ENCODE measurements at regions not wholly inside any gene's neighbourhood (a gene's known extent, or its start where the extent isn't known, plus 50 kb on each side); places are given as distances from the start of the nearest gene placed in this dataset.
A peak's percentile ranks its signal among the peaks of the same experiment; 100 is the strongest.

DNA sequence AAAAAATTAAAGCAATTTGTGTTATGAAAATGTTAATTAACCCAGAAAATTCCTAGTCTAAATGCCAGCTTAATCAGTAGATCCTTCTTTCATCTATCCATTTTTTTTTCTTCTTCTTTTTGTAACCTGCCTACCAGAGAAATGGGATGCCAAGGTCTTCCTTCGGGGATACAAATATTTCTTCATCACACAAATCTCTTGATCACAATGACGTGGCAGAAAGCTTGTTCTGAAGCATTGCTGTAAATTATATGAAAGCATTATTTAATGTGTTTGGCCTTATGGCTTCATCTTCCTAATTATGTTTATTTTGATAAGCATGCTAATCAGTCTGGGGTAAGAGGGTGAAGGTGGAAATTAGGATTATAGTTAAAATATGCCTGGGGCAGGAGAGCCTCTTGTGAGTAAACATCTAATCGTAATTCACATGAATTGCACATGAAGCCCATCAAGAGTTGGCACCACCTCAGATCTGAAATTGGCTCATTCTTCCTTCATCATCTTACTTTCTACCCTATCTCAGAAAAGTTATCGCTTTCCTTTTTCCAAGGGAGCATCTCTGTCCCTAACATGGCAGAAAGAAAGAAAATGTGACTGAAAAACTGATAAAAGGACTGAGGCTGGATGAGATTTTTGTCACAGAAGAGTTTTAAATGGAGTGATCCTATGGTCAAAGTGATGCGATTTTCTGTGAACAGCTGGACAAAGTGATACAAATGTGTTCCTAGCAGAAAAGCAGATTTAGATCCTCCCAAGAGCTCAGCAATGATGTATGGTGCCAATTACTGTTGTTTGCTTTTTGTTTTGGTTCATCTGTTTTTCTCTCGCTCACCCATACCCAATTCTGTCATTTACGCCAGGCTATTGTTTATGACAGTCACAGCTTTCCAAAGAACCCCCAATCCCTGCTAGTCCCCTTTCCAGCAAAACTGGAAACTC is 76.9 kb upstream of the PMAIP1 start:
- H3K9me3 Mint-ChIP-seq, result no peaks in the 10 kb centered on the region
- ChIA-PET CTCF (interaction anchor here (0.7 to 2.8 kb wide), 22 partner anchors 9 to 364 kb away, joined by 3 to 50 read pairs (median 4); partner anchors contain the start of gene CCBE1), POLR2A (no interaction called here)
- no peak overlapping the region for H3K4me3 Mint-ChIP-seq
- DNase-seq, result no peak
- no peaks in the 10 kb centered on the region for H3K4me1 Mint-ChIP-seq
- peaks cover 27% of the 10 kb centered on the region for H3K27me3 Mint-ChIP-seq
- H3K36me3 Mint-ChIP-seq (ENCODE audit: low read depth), result no peaks in the 10 kb centered on the region
- no peak overlapping the region for H3K27ac Mint-ChIP-seq

DNA sequence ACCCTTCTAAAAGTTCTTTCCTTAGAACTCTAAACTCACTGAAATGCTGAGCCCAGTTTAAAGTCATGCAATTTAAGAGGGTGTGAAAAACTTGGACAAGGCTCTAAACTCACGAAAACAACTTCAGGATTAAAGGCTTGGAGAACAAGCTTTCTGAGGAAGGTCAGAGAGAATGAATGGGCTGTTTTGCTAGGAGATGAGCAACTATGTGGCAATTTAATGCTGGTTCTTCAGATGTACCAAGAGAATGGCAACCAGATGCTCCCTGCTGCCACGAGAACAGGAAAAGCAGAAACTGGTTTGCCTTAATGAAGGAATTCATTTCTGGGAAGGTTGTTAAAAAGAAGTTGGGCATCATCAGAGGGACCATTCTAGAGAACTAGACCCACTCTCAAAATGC is 77.8 kb upstream of the PMAIP1 start:
- POLR2A ChIA-PET, result no interaction called here
- no peak for DNase-seq
- CTCF ChIA-PET, result interaction anchor here (0.6 to 2.8 kb wide), 3 partner anchors 125 to 514 kb away, joined by 3 to 47 read pairs (median 4); partner anchors contain the start of gene CCBE1
- Mint-ChIP-seq H3K36me3 (ENCODE audit: low read depth) (no peaks in the 10 kb centered on the region), H3K4me3 (no peak overlapping the region), H3K27ac (no peak overlapping the region), H3K27me3 (peaks cover 32% of the 10 kb centered on the region), H3K9me3 (no peaks in the 10 kb centered on the region), H3K4me1 (no peaks in the 10 kb centered on the region)

DNA sequence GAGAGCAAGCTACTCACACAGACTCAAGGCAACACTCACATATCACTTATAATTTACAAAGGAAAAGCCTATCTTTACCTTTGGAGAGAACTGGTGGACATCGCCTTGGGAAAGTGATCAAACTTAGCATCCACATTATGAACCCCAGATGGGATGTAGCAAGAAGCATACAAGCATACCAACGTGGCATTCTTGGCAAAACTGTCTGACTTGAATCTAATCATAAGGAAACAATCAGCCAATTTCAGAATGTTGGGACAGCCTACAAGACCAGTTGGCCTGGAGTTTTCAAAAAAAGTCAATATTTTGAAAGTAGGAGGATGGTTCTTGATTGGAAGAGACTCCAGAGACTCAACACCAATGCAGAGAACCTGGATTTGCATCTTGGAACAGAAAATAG is 79.1 kb upstream of the PMAIP1 start:
- Mint-ChIP-seq H3K36me3 (ENCODE audit: low read depth) (no peaks in the 10 kb centered on the region), H3K27ac (no peak overlapping the region), H3K4me1 (no peaks in the 10 kb centered on the region), H3K9me3 (no peaks in the 10 kb centered on the region), H3K27me3 (peaks cover 29% of the 10 kb centered on the region), H3K4me3 (no peak overlapping the region)
- CTCF ChIA-PET, result interaction anchor here (0.7 kb wide), 2 partner anchors 189 to 481 kb away, joined by 3 to 4 read pairs; no protein-coding TSS in a partner anchor
- POLR2A ChIA-PET, result no interaction called here
- DNase-seq, result no peak

DNA sequence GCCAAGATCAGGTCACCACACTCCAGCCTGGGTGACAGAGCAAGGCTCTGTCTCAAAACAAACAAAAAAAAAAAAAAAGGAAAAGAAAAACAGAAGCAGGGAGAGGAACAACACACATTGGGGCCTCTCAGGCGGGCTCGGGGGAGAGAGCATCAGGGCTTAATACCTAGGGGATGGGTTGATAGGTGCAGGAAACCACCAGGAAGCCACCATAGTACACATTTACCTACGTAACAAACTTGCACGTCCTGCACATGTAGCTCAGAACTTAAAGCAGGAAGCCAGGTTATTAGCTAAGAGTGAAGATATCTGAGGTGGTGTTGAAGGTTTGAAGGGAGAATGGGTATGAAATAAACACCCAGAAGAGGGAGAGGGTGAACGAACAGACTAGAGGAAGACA is 81.0 kb upstream of the PMAIP1 start:
- POLR2A ChIA-PET, result no interaction called here
- CTCF ChIA-PET, result interaction anchor here (0.9 kb wide), 1 partner anchor 82 kb away, joined by 4 read pairs; no protein-coding TSS in a partner anchor
- H3K9me3 Mint-ChIP-seq, result no peaks in the 10 kb centered on the region

DNA sequence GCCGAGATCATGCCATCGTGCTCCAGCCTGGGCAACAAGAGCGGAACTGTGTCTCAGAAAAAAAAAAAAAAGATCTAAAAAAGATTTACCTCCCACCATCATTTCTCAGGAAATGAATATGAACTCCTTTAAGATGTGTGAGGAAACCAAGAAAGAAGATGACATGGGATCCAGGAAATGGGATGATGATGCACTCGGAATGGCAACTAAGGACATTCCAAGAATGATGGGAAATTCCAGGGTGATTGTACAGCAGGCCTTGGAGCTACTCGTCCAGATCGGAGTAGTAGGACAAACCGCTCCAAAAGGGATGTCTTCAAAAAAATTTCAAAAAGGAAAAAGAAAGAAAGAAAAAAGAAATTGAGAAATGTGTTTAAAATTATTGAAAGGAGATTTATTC is 84.9 kb upstream of the PMAIP1 start:
- peaks cover 47% of the 10 kb centered on the region for H3K27me3 Mint-ChIP-seq
- no peak for DNase-seq
- H3K9me3 Mint-ChIP-seq, result no peaks in the 10 kb centered on the region
- no peak overlapping the region for H3K4me3 Mint-ChIP-seq
- no peaks in the 10 kb centered on the region for H3K4me1 Mint-ChIP-seq
- POLR2A ChIA-PET, result no interaction called here
- CTCF ChIA-PET, result no interaction called here
- H3K36me3 Mint-ChIP-seq (ENCODE audit: low read depth), result no peaks in the 10 kb centered on the region
- no peak overlapping the region for H3K27ac Mint-ChIP-seq

More for the DNA sequence above, 81.0 kb upstream of the PMAIP1 start:
- no peak overlapping the region for H3K27ac Mint-ChIP-seq
- DNase-seq, result no peak
- no peaks in the 10 kb centered on the region for H3K4me1 Mint-ChIP-seq
- H3K27me3 Mint-ChIP-seq, result peaks cover 37% of the 10 kb centered on the region
- H3K4me3 Mint-ChIP-seq, result no peak overlapping the region
- H3K36me3 Mint-ChIP-seq (ENCODE audit: low read depth), result no peaks in the 10 kb centered on the region

DNA sequence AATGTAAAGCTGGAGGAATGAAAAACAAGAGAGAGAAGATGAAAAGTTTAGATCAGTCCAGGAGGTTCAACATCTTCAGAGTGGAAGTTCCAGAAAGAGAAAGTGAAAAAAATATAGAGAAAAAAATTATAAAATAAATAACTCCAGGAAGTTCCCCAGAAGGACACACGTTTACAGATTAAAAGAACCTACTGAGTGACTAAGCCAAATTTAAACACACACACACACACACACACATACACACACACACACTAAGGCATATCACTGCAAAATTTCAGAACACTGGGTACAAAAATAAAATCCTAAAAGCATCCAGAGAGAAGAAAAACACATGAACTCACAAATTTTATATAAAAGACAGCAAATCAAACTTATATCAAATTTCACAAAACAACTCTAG is 85.9 kb upstream of the PMAIP1 start:
- Mint-ChIP-seq H3K4me1 (no peaks in the 10 kb centered on the region), H3K4me3 (no peak overlapping the region), H3K27me3 (peaks cover 52% of the 10 kb centered on the region), H3K27ac (no peak overlapping the region), H3K9me3 (no peaks in the 10 kb centered on the region), H3K36me3 (ENCODE audit: low read depth) (no peaks in the 10 kb centered on the region)
- DNase-seq, result no peak
- POLR2A ChIA-PET, result no interaction called here
- CTCF ChIA-PET, result interaction anchor here (0.7 to 1.6 kb wide), 2 partner anchors 10 to 953 kb away, joined by 5 to 7 read pairs; no protein-coding TSS in a partner anchor

DNA sequence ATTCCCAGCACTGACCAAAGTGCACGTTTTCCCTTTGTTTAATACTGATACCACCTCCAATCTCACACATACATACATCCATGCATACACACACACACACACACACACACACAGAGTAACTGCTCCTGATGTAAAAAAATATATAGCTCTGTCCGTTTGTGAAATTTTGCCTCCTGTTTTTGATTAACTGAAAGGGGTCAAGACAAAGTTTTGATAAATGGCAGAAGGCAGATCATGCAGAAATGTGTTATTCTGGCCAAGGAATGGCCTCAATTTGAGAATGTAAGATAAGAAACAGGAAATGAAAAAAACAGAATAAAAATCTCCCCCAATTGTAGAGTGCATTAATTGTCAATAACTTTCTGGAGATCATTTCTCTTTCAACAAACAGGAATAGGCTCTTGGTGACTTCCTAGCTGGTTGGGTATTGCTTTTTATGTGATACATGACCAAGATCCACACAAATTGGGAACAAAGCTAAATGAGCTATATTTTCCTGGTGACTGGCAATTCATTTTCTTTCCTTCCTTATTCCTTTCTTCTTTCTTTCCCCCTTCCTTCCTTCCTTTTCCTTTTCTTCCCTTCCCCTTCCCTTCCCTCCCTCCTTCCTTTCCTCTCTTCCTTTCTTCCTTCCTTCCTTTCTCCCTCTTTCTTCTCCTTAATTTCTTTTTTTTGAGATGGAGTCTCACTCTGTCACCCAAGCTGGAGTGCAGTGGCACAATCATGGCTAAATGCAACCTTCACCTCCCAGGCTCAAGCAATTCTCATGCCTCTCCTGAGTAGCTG is 88.9 kb upstream of the PMAIP1 start:
- H3K27ac Mint-ChIP-seq, result no peak overlapping the region
- CTCF ChIA-PET, result interaction anchor here (0.6 to 1.3 kb wide), 3 partner anchors 9 to 26 kb away, joined by 3 read pairs; no protein-coding TSS in a partner anchor
- H3K4me1 Mint-ChIP-seq, result no peaks in the 10 kb centered on the region
- H3K27me3 Mint-ChIP-seq, result peaks cover 49% of the 10 kb centered on the region
- DNase-seq, result no peak
- H3K36me3 Mint-ChIP-seq (ENCODE audit: low read depth), result no peaks in the 10 kb centered on the region
- no peaks in the 10 kb centered on the region for H3K9me3 Mint-ChIP-seq
- H3K4me3 Mint-ChIP-seq, result no peak overlapping the region
- POLR2A ChIA-PET, result no interaction called here

DNA sequence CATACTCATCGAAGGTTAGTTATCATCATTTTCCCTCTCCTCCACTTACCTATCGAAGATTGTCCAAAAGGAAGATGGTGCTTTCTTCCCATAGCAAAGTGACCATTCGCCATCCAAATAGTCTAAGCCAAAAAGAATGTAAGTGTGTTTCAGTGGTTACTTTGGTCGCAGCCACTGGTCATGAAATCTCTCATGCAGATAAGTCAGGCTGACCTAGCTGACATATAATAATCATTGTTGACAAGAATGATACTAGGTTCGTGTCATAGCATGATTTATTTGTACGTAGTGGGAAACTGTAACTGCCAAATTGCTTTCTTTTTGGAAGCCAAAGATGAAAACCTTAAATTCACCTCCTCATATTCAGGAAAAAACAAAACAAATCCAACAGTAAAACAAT is 89.6 kb upstream of the PMAIP1 start:
- CTCF ChIA-PET, result interaction anchor here (0.8 to 1.3 kb wide), 2 partner anchors 8 to 27 kb away, joined by 3 read pairs; no protein-coding TSS in a partner anchor

DNA sequence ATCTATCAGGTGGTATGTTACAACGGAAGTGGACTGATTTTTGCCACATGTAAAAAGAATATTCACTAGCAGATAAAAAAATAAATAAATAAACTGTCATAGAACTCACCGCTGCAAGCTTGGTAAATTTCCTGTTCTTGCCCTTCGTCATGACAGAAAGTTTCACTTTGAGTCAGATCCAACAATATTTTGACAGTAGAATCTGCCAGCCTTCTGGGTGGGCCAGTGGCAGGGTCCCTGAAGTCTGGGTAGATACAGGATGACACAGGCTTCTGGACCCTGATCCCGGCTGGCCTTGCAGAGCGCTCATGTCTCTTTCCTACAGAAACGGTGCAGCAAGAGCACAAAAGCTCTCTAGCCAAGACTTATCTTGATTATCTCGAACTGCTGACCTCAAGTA is 97.8 kb upstream of the PMAIP1 start:
- ChIA-PET POLR2A (no interaction called here), CTCF (interaction anchor here (0.9 to 1.0 kb wide), 2 partner anchors 9 to 21 kb away, joined by 3 to 4 read pairs; no protein-coding TSS in a partner anchor)
- Mint-ChIP-seq H3K4me1 (peaks cover 17% of the 10 kb centered on the region), H3K9me3 (no peaks in the 10 kb centered on the region), H3K27ac (no peak overlapping the region), H3K27me3 (peaks cover 6% of the 10 kb centered on the region), H3K4me3 (no peak overlapping the region), H3K36me3 (ENCODE audit: low read depth) (no peaks in the 10 kb centered on the region)
- DNase-seq, result peak; percentile 21

More for the DNA sequence above, 89.6 kb upstream of the PMAIP1 start:
- Mint-ChIP-seq H3K36me3 (ENCODE audit: low read depth) (no peaks in the 10 kb centered on the region), H3K4me3 (no peak overlapping the region), H3K4me1 (no peaks in the 10 kb centered on the region), H3K27ac (no peak overlapping the region), H3K27me3 (peaks cover 48% of the 10 kb centered on the region), H3K9me3 (no peaks in the 10 kb centered on the region)
- no peak for DNase-seq
- POLR2A ChIA-PET, result no interaction called here

DNA sequence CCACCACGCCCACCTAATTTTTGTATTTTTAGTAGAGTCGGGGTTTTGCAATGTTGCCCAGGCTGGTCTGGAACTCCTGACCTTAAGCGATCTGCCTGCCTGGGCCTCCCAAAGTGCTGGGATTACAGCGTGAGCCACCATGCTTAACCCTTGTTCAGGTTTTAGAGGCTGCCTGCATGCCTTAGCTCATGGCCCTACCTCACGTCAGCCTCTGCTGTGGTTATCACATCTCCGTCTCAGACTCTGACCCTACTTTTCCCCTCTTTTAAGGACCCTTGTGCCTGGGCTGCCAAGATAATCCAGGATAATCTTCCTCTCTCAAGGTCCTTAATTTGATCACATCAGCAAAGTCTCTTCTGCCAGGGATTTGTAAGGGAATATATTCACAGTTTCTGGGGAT is 98.2 kb upstream of the PMAIP1 start:
- H3K36me3 Mint-ChIP-seq (ENCODE audit: low read depth), result no peaks in the 10 kb centered on the region
- no peak overlapping the region for H3K4me3 Mint-ChIP-seq
- ChIA-PET POLR2A (no interaction called here), CTCF (no interaction called here)
- no peak for DNase-seq
- peaks cover 17% of the 10 kb centered on the region for H3K4me1 Mint-ChIP-seq
- H3K27ac Mint-ChIP-seq, result no peak overlapping the region
- H3K9me3 Mint-ChIP-seq, result no peaks in the 10 kb centered on the region
- H3K27me3 Mint-ChIP-seq, result peaks cover 4% of the 10 kb centered on the region

DNA sequence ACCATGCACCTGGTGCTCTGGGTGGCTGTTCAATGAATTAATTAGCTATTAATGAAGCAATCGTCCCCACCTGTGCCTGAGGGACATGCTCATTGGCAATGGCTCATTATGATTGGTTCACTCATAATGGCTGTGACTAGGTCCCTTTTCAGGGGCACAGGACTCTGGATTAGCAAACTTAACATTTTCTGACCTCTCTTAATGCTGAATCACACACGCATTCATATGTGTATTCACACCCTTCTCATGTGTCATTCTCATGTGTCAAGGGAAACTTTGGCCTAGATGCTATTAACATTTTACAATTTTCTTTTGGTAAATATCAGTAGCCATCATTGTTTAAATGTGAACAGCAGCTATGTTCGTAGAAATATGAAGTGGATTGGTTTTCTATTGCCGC is 98.9 kb upstream of the PMAIP1 start:
- CTCF ChIA-PET, result no interaction called here
- Mint-ChIP-seq H3K4me3 (no peak overlapping the region), H3K27me3 (peaks cover 4% of the 10 kb centered on the region), H3K27ac (no peak overlapping the region), H3K4me1 (peaks cover 17% of the 10 kb centered on the region), H3K9me3 (no peaks in the 10 kb centered on the region), H3K36me3 (ENCODE audit: low read depth) (no peaks in the 10 kb centered on the region)
- POLR2A ChIA-PET, result no interaction called here
- DNase-seq, result no peak

DNA sequence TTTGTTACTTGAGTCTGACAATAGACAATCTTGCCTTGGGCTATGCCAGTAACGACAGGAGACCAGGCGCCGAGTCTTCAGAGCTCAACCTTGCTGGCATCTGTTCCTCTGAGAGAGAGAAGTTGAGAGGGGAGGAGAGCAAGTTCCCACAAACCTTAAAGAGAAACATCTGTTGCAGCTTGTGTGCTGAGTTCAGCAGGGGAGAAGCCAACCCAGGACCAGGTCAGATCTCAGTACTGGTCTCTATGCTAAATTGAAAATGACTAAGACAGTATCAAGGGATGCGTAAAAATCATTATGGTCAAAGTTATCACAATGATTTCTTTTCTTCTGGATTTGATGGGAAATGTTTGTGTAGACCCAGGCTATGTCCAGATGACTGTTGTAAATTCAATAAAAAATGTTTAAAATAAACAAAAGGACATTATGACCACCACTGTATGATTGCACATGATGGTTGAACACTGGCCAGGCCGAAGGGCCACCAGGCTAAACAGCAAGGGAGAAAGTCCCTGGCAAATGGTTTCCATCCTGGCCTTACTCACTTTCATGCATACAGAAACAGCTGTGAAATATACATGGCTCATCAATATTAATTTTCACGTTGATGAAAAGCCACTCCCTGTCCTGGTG is 100.3 kb upstream of the PMAIP1 start:
- DNase-seq, result no peak
- ChIA-PET POLR2A (no interaction called here), CTCF (interaction anchor here (1.2 kb wide), 1 partner anchor 24 kb away, joined by 3 read pairs; no protein-coding TSS in a partner anchor)
- H3K4me1 Mint-ChIP-seq, result peaks cover 20% of the 10 kb centered on the region
- no peaks in the 10 kb centered on the region for H3K9me3 Mint-ChIP-seq
- H3K36me3 Mint-ChIP-seq (ENCODE audit: low read depth), result no peaks in the 10 kb centered on the region
- H3K27me3 Mint-ChIP-seq, result peaks cover 4% of the 10 kb centered on the region
- no peak overlapping the region for H3K4me3 Mint-ChIP-seq
- no peak overlapping the region for H3K27ac Mint-ChIP-seq

DNA sequence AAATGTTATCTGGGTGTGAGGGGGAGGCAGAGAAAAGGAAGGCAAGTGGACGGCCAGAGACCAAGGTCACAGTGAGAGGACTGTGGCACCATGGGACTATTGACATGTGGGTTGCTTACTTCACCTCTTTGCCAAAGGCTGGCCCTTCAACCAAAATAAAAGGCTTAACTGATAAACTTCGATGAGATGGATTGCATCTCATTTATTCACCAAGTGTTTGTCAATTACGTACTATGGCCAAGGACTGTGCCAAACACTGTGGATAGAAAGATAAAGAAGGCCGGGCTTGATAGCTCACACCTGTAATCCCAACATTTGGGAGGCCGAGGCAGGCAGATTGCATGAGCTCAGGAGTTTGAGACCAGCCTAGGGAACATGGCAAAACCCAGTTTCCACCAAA is 98.7 kb upstream of the CCBE1 start:
- Mint-ChIP-seq H3K9me3 (no peaks in the 10 kb centered on the region), H3K4me3 (no peak overlapping the region)
- POLR2A ChIA-PET, result interaction anchor here (0.6 kb wide), 1 partner anchor 63 kb away, joined by 3 read pairs; no protein-coding TSS in a partner anchor

More for the DNA sequence above, 98.7 kb upstream of the CCBE1 start:
- peaks cover 6% of the 10 kb centered on the region for H3K27me3 Mint-ChIP-seq
- H3K27ac Mint-ChIP-seq, result no peak overlapping the region
- CTCF ChIA-PET, result interaction anchor here (1.0 kb wide), 1 partner anchor 28 kb away, joined by 4 read pairs; no protein-coding TSS in a partner anchor
- H3K36me3 Mint-ChIP-seq (ENCODE audit: low read depth), result no peaks in the 10 kb centered on the region
- peaks cover 2% of the 10 kb centered on the region for H3K4me1 Mint-ChIP-seq
- DNase-seq, result no peak

Measured in activated CD4-positive, alpha-beta memory T cell treated with anti-CD3 and anti-CD28 coated beads, Interleukin-2, amount 10 ng/mL, durations not matched to agents 7 days and 5 days (primary cell).